GM12878 (cell line): ENCODE measurements at regions not wholly inside any gene's neighbourhood (a gene's known extent, or its start where the extent isn't known, plus 50 kb on each side); places are given as distances from the start of the nearest gene placed in this dataset.

Experiments
- ATAC-seq: fragments of 200-7000 bp; cut with Tn5 transposase; 3 replicates; pipeline ENCODE4 v1.9.1; 2020; ENCODE audit warnings: mild to moderate bottlenecking, moderate library complexity
- BruUV-seq: library from RNA; stranded (reverse); fragments of 400-500 nt; replicated peaks from 2 replicates; lab custom pipeline; 2021; lab: Mats Ljungman, UMichigan
- CTCF ChIA-PET: fragments of 300-600 bp; sonication (Branson Sonifier 250); formaldehyde crosslinking; extraction: SDS; loops from one replicate; lab custom pipeline; 2021; ENCODE audit warnings: inconsistent platforms; lab: Yijun Ruan, JAX
- POLR2A ChIA-PET: fragments of 350-600 bp; formaldehyde crosslinking; extraction: SDS; loops from one replicate; lab custom pipeline; 2021; ENCODE audit warnings: inconsistent platforms; lab: Charles Lee
- RAD21 ChIA-PET: fragments of 300-600 bp; sonication (Branson Sonifier 250); formaldehyde crosslinking; loops from one replicate; lab custom pipeline; 2023; ENCODE audit warnings: antibody characterized with exemption; ENCODE audit not compliant: unreplicated experiment; lab: Charles Lee
- SMC1A ChIA-PET: fragments of 300-600 bp; sonication (Branson Sonifier 250); formaldehyde crosslinking; loops from one replicate; lab custom pipeline; 2023; ENCODE audit not compliant: unreplicated experiment, uncharacterized antibody; lab: Charles Lee
- DNase-seq: peaks from one replicate; pipeline ENCODE4 v3.0.0-alpha.2; 2011; ENCODE audit warnings: low read depth, low spot score
- FAIRE-seq: peaks from 3 replicates; lab custom pipeline; 2011; peaks lifted over from hg19 to GRCh38; lab: Jason Lieb, UNC
- H2AFZ ChIP-seq: 2 replicates; pipeline ENCODE4 v1.6.0; 2011; ENCODE audit warnings: low read depth, low read length, control low read depth; ENCODE audit not compliant: control insufficient read depth
- H3K27ac ChIP-seq: 2 replicates; pipeline ENCODE4 v1.5.1; 2011; ENCODE audit warnings: control low read depth; ENCODE audit not compliant: control insufficient read depth, insufficient read depth
- H3K27me3 ChIP-seq, 2 experiments: replicated peaks in 1 of 2; 2 replicates each; pipeline versions ENCODE4 v1.6.0 to v1.6.1; 2011; ENCODE audit warnings: low read length in 1 of 2; ENCODE audit not compliant: control insufficient read depth in 2 of 2, insufficient read depth in 2 of 2
- H3K36me3 ChIP-seq, 2 experiments: 2 replicates each; pipeline ENCODE4 v1.5.1; 2011; ENCODE audit warnings: low read length in 1 of 2; ENCODE audit not compliant: control insufficient read depth in 2 of 2, insufficient read depth in 2 of 2
- H3K4me1 ChIP-seq: 2 replicates; pipeline ENCODE4 v1.6.1; 2011; ENCODE audit warnings: mild to moderate bottlenecking, low read length, moderate library complexity, mixed read lengths; ENCODE audit not compliant: control insufficient read depth, insufficient read depth
- H3K4me2 ChIP-seq: 2 replicates; pipeline ENCODE4 v1.6.0; 2011; ENCODE audit warnings: control low read depth; ENCODE audit not compliant: control insufficient read depth, insufficient read depth
- H3K4me3 ChIP-seq: fragments of 200-600 bp; sonication (generic); 2 replicates; pipeline ENCODE4 v1.5.1; 2016
- H3K79me2 ChIP-seq: 2 replicates; pipeline ENCODE4 v1.6.0; 2011; ENCODE audit warnings: low read length; ENCODE audit not compliant: control insufficient read depth, insufficient read depth
- H3K9ac ChIP-seq: 2 replicates; pipeline ENCODE4 v1.8.0; 2011; ENCODE audit warnings: low read length, control low read depth, mixed read lengths; ENCODE audit not compliant: control insufficient read depth, insufficient read depth
- H3K9me3 ChIP-seq: replicated peaks from 3 replicates; pipeline ENCODE4 v1.5.1; 2011; ENCODE audit warnings: mild to moderate bottlenecking, low read length; ENCODE audit not compliant: control insufficient read depth, insufficient read depth
- H4K20me1 ChIP-seq: 2 replicates; pipeline ENCODE4 v1.6.0; 2011; ENCODE audit not compliant: control insufficient read depth, insufficient read depth
- BHLHE40 ChIP-seq, 2 experiments: fragments of 450-650 bp in 1 of 2; IDR thresholded peaks; 2 replicates each; pipeline ENCODE4 v1.6.1; 2011 to 2017; ENCODE audit warnings: low read depth in 2 of 2, borderline replicate concordance in 1 of 2, improper control_type of control experiment in 1 of 2, low read length in 1 of 2, mild to moderate bottlenecking in 1 of 2
- CBFB ChIP-seq: IDR thresholded peaks from 2 replicates; pipeline ENCODE4 v1.6.1; 2016; ENCODE audit warnings: antibody characterized with exemption, low read depth
- CBX3 ChIP-seq: fragments of 200-600 bp; sonication (generic); IDR thresholded peaks from 2 replicates; pipeline ENCODE4 v1.6.1; 2016; ENCODE audit warnings: low read depth, borderline replicate concordance
- CEBPB ChIP-seq, 2 experiments: fragments of 150-350 bp in 1 of 2; IDR thresholded peaks; 2 replicates each; pipeline ENCODE4 v1.6.1; 2012 to 2014; ENCODE audit warnings: low read depth in 2 of 2, low read length in 2 of 2, borderline replicate concordance in 1 of 2, inconsistent platforms in 1 of 2
- CHD1 ChIP-seq: IDR thresholded peaks from 2 replicates; pipeline ENCODE4 v1.6.1; 2012; ENCODE audit warnings: low read depth, low read length, improper control_type of control experiment
- ETV6 ChIP-seq, 2 experiments: fragments of 450-650 bp in 1 of 2; IDR thresholded peaks in 1 of 2; conservative IDR thresholded peaks in 1 of 2; 2 replicates each; pipeline ENCODE4 v1.6.1; 2014; ENCODE audit warnings: antibody characterized with exemption in 1 of 2, borderline replicate concordance in 1 of 2, low read depth in 1 of 2, mild to moderate bottlenecking in 1 of 2, moderate library complexity in 1 of 2
- FOS ChIP-seq: IDR thresholded peaks from 3 replicates; pipeline ENCODE4 v1.6.1; 2011; ENCODE audit warnings: borderline replicate concordance; ENCODE audit not compliant: insufficient read length; ENCODE audit errors: extremely low read depth
- HCFC1 ChIP-seq: fragments of 150-350 bp; IDR thresholded peaks from 2 replicates; pipeline ENCODE4 v1.6.1; 2014; ENCODE audit warnings: low read length
- IRF4 ChIP-seq: IDR thresholded peaks from 2 replicates; pipeline ENCODE4 v1.6.1; 2011; ENCODE audit warnings: low read depth, low read length
- MEF2B ChIP-seq: fragments of 450-650 bp; IDR thresholded peaks from 2 replicates; pipeline ENCODE4 v1.6.1; 2018; ENCODE audit warnings: mild to moderate bottlenecking, moderate library complexity; ENCODE audit not compliant: partially characterized antibody, poor library complexity, severe bottlenecking
- MXI1 ChIP-seq: fragments of 150-350 bp; IDR thresholded peaks from 2 replicates; pipeline ENCODE4 v1.6.1; 2011; ENCODE audit warnings: low read depth, mild to moderate bottlenecking, inconsistent platforms, low read length, improper control_type of control experiment
- NBN ChIP-seq: fragments of 450-650 bp; IDR thresholded peaks from 2 replicates; pipeline ENCODE4 v1.6.1; 2016
- NR2C2 ChIP-seq: IDR thresholded peaks from 2 replicates; pipeline ENCODE4 v1.6.1; 2011; ENCODE audit warnings: borderline replicate concordance, low read depth; ENCODE audit not compliant: control insufficient read depth, insufficient read length
- RAD51 ChIP-seq: fragments of 450-650 bp; IDR thresholded peaks from 2 replicates; pipeline ENCODE4 v1.6.1; 2016; ENCODE audit warnings: moderate library complexity, mild to moderate bottlenecking, inconsistent platforms
- TAF1 ChIP-seq: IDR thresholded peaks from 2 replicates; pipeline ENCODE4 v1.6.1; 2011; ENCODE audit warnings: mild to moderate bottlenecking, low read depth, low read length, borderline replicate concordance
- USF2 ChIP-seq: IDR thresholded peaks from 2 replicates; pipeline ENCODE4 v1.6.1; 2011; ENCODE audit warnings: low read depth, low read length, improper control_type of control experiment, borderline replicate concordance
- YBX1 ChIP-seq: fragments of 450-650 bp; IDR thresholded peaks from 2 replicates; pipeline ENCODE4 v1.6.1; 2016; ENCODE audit warnings: antibody characterized with exemption
- ZNF217 ChIP-seq: fragments of 450-650 bp; IDR thresholded peaks from 2 replicates; pipeline ENCODE4 v1.6.1; 2017; ENCODE audit warnings: antibody characterized with exemption, mild to moderate bottlenecking
- ZNF687 ChIP-seq: fragments of 450-650 bp; IDR thresholded peaks from 2 replicates; pipeline ENCODE4 v1.6.1; 2017; ENCODE audit warnings: mild to moderate bottlenecking, moderate library complexity
- WGBS: methylation state at CpG from one replicate; pipeline ENCODE4 v1.1.6; 2016; ENCODE audit warnings: low lambda C conversion rate; ENCODE audit not compliant: insufficient replicate concordance, insufficient coverage; ENCODE audit errors: missing lambda C conversion rate; 5-methylcytosine and 5-hydroxymethylcytosine counted together
- in situ Hi-C: fragments of 300-500 bp; cut with MboI; formaldehyde crosslinking; loops from 9 replicates; pipeline ENCODE4 v1.14.3; 2018; ENCODE audit warnings: mixed read lengths
- intact Hi-C: fragments of 100-400 bp; cut with micrococcal nuclease; formaldehyde crosslinking; loops from one replicate; pipeline ENCODE4 v1.14.2; 2022; ENCODE audit not compliant: unreplicated experiment

DNA sequence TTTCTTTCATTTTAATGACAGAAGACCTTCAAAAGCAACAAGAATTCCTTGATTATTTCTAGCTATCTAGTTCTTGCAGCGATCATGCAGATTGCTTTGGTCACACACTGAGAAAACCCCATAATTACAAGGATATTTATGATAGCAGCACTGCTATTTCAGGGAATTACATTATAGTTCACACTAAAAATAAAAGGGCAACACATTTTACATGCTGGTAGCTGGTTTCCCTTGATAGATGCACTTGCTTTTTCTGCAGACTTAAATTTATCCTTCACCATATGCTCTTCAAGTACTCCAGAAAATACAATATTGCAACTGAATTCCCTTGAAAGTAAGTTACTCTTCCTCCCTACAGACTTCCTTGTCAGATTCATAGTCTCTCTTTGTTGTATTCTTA is 751.1 kb downstream of the CCDC85A start:
- Histone ChIP-seq H4K20me1 (no peaks in the 10 kb centered on the region), H3K27me3 (no peaks in the 10 kb centered on the region), H2AFZ (no peak overlapping the region), H3K4me3 (no peak overlapping the region), H3K36me3 (no peaks in the 10 kb centered on the region), H3K9ac (no peak overlapping the region), H3K27ac (no peak overlapping the region), H3K4me1 (no peaks in the 10 kb centered on the region), H3K79me2 (no peaks in the 10 kb centered on the region), H3K9me3 (no peaks in the 10 kb centered on the region), H3K4me2 (no peak overlapping the region)
- FAIRE-seq, result no peak
- ChIA-PET RAD21 (no interaction called here), SMC1A (no interaction called here), POLR2A (no interaction called here), CTCF (no interaction called here)
- in situ Hi-C loops (no loop called here), intact Hi-C loops (no loop called here)
- no TSS peak for BruUV-seq
- DNase-seq, result no peak
- TF ChIP-seq NR2C2 (no peak), ETV6 (conservative IDR thresholded peaks at IDR 0.05 in 1 of 2, IDR thresholded peaks at IDR 0.05 in 1 of 2; ENCODE audit: borderline replicate concordance in 1 of 2, low read depth in 1 of 2) (no peak), IRF4 (no peak), CEBPB (IDR thresholded peaks at IDR 0.05; ENCODE audit: borderline replicate concordance in 1 of 2, low read depth in 2 of 2, low read length in 2 of 2) (no peak), ZNF217 (no peak), RAD51 (no peak), CBX3 (no peak), USF2 (no peak), HCFC1 (no peak), YBX1 (no peak), CHD1 (no peak), MEF2B (no peak), BHLHE40 (IDR thresholded peaks at IDR 0.05; ENCODE audit: borderline replicate concordance in 1 of 2, low read depth in 2 of 2, low read length in 1 of 2) (no peak), FOS (no peak), MXI1 (no peak), CBFB (no peak), ZNF687 (no peak), TAF1 (no peak), NBN (no peak)
- 0% methylated on average over 1 of the region's 1 CpG for WGBS
- ATAC-seq, result no peak
